H1 (cell line): ENCODE measurements at regions not wholly inside any gene's neighbourhood (a gene's known extent, or its start where the extent isn't known, plus 50 kb on each side); places are given as distances from the start of the nearest gene placed in this dataset.

ENCODE experiments used
- EP300 ChIP-seq, 2 experiments: IDR thresholded peaks; 1 replicate in 1 of 2; 2 replicates in 1 of 2; pipeline ENCODE4 v1.6.1; 2011 to 2012; ENCODE audit warnings: low read depth in 2 of 2, low read length in 2 of 2, mild to moderate bottlenecking in 2 of 2, borderline replicate concordance in 1 of 2, inconsistent platforms in 1 of 2, moderate library complexity in 1 of 2
- TF ChIP-seq, protein P1 (sequence below), 3 experiments: IDR thresholded peaks; 1 replicate in 2 of 3; 2 replicates in 1 of 3; pipeline versions ENCODE4 v1.5.1 to v1.6.1; 2011; ENCODE audit warnings: low read length in 3 of 3, mild to moderate bottlenecking in 3 of 3, inconsistent platforms in 2 of 3, low read depth in 1 of 3, moderate library complexity in 1 of 3; ENCODE audit not compliant: insufficient read depth in 1 of 3; ENCODE audit errors: control extremely low read depth in 1 of 3

GRCh38 chr6:139649732-139650131, 275.3 kb upstream of the CITED2 start:
- TF ChIP-seq, protein P1, sequence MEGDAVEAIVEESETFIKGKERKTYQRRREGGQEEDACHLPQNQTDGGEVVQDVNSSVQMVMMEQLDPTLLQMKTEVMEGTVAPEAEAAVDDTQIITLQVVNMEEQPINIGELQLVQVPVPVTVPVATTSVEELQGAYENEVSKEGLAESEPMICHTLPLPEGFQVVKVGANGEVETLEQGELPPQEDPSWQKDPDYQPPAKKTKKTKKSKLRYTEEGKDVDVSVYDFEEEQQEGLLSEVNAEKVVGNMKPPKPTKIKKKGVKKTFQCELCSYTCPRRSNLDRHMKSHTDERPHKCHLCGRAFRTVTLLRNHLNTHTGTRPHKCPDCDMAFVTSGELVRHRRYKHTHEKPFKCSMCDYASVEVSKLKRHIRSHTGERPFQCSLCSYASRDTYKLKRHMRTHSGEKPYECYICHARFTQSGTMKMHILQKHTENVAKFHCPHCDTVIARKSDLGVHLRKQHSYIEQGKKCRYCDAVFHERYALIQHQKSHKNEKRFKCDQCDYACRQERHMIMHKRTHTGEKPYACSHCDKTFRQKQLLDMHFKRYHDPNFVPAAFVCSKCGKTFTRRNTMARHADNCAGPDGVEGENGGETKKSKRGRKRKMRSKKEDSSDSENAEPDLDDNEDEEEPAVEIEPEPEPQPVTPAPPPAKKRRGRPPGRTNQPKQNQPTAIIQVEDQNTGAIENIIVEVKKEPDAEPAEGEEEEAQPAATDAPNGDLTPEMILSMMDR (IDR thresholded peaks at IDR 0.05; ENCODE audit: control extremely low read depth in 1 of 3, insufficient read depth in 1 of 3, low read depth in 1 of 3, low read length in 3 of 3) = no peak
- TF ChIP-seq EP300 (IDR thresholded peaks at IDR 0.05; ENCODE audit: borderline replicate concordance in 1 of 2, low read depth in 2 of 2, low read length in 2 of 2) = no peak
